ENCODE measurements at regions not wholly inside any gene's neighbourhood (a gene's known extent, or its start where the extent isn't known, plus 50 kb on each side); places are given as distances from the start of the nearest gene placed in this dataset.
"Not testable (repeated sequence)": the region's sequence is repeated elsewhere in the genome, so short reads cannot be mapped to it uniquely, and the experiment has no call there.

DNA sequence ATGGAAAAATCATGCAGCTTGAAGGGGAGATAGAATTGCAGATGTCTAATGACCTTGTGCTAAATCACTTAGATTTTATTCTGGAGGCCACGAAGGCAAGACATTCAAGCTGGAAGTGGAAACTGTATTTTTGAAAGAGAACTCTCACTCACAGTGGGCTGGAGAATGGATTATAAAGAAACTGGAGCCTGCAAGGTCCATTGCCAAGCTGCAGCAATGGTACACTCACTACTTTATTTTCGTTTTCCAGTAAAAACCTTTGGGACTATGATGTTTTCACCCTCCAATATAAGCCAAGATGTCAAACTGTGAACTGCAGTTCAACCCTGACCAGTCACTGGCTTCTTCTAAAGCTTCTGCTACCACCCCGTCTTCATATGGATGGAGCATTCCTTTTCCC lies 62.0 kb downstream of the SKIDA1 start:
- DNase-seq: no peak

DNA sequence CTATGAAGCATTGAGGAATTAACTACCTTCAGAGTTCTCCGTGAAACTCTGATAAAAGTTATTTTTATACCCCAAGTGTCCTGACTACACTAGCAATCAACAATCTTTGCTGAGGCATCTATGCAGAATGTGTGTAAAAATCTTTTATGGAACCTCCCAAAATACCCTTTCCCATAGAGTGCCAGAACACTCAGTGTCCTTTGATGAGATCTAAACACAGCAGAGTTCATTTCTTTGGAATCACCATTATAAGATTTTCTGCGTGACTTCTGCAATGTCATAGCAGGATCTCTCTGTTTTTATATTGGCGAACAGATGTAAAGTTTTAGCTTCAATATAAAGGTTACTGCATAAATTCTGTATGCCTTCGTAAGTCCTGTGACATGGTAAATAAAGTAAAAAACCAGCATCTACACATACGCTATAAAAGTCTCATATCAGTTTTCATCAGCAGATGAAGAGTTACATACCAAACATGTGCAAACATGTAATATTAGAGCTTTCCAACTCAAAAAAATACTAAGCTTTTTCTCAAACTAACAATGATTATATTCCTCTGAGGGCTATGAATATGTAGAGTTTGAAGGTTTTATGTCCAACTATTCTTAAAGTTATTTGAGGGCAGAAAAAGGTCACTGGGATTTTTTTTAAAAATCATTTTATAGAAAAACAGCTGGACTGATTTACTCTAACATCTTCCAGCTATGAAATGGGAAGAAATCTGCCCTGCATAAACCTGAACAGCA lies 67.2 kb downstream of the SKIDA1 start:
- DNase-seq: no peak

DNA sequence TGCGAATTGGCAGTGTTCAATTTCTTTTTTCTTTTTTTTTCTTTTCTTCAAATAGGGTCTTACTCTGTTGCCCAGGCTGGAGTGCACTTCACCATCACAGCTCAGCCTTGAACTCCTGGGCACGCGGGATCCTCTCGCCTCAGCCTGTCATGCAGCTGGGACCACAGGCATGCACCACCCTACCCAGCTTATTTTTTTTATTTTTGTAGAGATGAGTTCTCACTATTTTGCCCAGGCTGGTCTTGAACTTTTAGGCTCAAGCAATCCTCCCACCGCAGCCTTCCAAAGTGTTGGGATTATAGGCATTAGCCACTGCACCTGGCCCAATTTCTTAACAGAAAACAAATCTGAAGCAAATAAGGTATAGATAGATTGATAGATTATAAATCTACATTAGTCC lies 69.3 kb downstream of the SKIDA1 start:
- no peak for DNase-seq

DNA sequence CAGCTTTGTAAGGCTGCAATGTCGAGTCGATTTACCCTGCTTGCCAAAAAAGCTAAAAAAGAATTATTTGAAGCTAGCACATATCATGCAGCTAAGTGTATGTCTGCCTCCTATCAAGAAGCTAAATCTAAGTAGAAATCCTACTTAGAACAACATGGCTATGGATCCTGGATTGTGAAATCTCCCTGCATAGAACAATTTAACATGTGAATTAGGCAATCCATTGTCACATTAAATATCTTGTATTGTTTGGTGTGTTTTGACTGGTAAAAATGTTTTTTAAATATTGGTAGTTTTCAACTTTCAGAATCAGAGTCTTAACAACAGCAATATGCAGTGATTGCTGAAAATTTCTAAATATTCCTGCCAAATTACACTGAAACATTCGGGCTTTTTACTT lies 73.3 kb downstream of the SKIDA1 start:
- DNase-seq: no peak

DNA sequence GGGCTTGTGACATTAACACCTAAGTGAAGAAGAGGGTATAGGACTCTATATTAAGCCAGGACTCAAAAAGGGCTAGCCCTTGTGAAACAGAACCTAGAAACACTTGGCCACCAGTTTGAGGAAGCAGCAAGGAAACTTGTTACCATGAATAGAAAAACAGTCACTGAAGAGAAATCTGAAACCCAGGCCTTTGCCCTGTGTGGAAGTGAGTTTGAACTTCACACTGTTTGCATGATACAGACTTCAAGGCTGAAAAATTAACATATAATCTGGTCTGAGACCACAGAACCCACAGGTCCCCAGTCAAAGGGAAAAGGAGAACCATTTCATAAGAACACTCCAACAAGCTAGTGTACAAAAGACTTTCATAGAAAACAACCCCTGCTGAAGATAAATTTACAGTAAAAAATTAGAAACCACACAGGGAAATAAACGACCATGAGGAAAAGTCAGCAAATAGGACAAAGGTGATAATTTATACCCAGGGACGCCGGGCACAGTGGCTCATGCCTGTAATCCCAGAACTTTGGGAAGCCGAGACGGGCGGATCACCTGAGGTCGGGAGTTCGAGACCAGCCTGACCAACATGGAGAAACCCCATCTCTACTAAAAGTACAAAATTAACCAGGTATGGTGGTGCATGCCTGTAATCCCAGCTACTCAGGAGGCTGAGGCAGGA lies 76.1 kb downstream of the SKIDA1 start:
- no peak for DNase-seq

DNA sequence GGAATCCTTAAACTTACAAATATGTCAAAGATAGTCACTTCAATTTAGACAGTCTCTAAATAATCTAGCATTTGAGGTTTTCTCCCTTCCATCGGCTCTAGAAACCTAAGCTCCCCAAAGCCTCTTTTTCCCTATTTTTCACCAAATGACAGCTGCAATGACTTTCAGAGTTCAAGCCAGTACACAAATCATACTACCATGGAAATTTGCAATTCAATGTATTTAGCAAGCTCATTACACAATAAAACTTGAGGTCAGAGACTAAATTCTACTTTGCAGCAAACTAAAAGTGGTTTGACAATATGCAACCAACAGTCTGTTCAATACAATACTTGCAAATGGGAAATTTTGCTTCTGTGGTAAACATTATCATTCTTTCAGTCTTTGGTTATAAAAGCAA lies 80.3 kb downstream of the SKIDA1 start:
- no peak for DNase-seq

DNA sequence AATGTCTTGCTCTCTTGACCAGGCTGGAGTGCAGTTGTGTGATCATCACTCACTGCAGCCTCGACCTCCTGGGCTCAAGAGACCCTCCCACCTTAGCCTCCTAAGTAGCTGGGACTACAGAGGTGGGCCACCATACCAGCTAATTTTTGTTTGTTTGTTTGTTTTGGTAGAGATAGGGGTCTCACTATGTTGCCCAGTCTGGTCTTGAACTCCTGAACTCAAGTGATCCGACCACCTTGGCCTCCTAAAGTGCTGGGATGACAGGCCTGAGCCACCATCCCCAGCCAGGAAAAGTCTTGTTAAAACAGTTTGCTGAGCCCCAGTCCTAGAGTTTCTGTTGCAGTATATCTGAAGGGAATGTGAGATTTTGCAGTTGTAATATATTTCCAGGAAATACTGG lies 83.9 kb downstream of the SKIDA1 start:
- DNase-seq: no peak

DNA sequence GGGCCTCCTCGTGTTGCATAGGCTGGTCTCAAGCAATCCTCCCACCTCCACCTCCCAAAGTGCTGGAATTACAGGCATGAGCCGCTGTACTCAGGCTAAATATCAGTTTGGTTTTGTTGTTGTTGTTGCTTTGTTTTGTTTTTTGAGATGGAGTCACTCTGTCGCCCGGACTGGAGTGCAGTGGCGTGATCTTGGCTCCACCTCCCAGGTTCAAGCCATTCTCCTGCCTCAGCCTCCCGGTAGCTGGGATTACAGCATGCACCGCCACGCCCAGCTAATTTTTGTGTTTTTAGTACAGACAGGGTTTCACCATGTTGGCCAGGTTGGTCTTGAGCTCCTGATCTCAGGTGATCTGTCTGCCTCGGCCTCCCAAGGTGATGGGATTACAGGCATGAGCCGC lies 86.6 kb downstream of the SKIDA1 start:
- not testable (repeated sequence) for DNase-seq

DNA sequence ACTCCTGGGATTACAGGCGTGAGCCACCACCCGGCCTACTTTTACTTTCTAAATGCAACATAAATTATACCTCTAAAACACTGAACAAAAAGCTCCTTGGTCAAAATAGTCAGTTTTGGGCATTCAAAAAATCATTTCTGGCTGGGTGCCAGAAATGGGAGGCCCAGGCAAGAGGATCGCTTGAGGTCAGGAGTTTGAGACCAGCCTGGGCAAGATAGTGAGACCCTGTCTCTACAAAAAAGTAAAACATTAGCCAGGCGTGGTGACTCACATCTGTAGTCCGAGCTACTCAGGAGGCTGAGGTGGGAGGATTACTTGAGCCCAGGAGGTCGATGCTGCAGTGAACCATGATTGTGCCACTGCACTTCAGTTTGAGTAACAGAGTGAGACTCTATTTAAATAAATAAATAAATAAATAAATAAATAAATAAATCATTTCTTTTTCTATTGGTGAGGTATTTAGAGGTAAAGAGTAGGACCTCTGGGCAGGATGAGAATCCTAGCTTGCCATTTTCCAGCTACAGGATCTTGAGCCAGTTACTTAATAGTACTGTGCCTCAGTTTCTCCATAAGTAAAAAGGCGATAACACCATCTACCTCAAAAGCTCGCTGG lies 87.6 kb downstream of the SKIDA1 start:
- no peak for DNase-seq

DNA sequence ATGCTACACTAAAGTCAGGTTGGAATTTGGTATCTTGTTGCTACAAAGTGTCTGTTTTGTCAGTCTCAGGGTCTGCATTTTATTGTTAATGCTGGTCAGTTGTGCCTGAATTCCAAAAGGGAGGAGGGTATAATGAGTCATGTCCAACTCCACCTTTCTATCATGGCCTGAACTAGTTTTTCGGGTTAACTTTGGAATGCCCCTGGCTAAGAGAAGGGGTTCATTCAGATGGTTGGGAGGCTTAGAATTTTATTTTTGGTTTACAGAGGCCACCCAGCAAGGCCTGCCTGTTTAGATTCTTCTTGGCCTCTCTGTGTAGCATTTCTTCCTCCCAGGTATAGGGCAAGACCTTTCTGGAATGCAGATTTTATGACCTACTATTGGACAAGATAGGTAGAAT lies 93.2 kb downstream of the SKIDA1 start:
- no peak for DNase-seq

DNA sequence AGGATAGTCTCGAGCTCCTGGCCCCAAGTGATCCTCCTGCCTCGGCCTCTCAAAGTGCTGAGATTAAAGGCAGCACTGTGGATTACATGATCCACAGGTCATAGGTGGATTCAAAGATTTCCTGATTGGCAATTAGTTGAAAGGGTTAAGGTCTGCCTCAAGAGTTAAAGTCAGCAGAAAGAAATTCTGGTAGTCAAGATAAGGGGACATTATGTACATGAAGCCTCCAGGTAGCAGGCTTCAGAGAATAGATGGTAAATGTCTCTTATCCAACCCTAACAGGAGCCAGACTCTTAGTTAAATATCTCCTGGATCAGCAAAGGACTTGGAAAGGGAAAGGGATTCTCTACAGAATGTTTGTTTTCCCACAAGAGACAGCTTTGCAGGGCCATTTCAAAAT lies 93.7 kb downstream of the SKIDA1 start:
- DNase-seq: no peak

DNA sequence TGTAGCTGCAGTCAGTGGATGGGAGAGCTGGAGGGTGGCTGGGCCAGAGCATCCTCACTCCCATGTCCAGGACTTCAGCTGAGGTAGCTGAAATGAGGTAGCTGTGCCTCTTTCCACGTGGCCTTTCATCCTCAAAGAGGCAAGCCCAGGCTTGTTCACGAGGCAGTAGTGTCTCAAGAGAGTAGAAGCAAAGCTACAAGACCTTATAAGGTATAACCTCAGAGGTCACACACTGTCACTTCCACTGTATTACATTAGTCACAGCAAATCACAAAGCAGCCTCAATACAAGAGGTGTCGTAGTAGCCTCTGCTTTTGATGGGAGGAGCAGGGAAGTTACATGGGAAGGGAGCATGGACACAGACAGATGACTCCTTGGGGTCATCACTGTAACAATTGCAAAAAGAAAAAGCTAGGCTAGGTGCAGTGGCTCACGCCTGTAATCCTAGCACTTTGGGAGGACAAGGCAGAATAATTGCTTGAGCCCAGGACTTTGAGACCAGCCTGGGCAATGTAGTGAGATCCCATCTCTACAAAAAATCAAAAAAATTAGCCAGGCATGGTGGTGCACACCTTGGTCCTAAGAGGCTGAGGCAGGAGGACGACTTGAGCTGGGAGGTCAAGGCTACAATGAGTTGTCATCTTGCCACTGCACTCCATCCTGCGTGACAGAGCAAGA lies 97.5 kb downstream of the SKIDA1 start:
- DNase-seq: no peak

DNA sequence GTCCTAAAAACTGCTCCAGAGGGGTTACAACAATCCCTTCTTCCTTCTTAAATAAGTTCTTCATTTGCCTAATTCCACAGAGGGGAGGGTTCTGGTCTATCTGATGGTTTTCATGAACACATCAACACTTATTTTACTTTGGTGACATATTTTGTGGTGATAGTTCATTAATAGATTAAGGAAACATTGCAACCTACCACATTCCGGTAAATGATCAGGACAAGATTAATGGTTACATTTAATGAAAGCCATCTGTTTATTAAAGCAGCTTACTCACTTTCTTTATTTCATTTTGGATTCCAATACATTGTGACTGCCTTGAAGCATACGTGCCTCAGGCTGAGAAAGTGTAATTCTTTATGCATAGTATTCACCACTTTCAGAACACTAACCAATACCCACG lies 101.0 kb downstream of the SKIDA1 start:
- DNase-seq: no peak

DNA sequence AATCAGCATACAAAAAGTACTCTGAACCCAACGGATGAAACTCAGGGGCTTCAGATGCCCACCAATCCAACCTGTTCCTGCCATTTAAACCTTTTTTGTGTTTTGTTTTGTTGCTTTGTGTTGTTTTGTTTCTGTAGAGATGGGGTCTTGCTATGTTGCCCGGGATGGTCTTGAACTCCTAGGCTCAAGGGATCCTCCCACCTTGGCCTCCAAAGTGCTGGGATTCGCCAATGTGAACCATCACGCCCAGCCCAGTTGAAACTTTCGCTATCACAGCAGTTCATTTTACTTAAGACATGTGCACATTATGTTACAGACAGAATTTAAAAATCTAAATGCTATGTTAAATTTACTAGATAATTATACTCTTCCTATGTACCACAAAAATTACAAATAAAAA lies 101.6 kb downstream of the SKIDA1 start:
- DNase-seq: no peak

DNA sequence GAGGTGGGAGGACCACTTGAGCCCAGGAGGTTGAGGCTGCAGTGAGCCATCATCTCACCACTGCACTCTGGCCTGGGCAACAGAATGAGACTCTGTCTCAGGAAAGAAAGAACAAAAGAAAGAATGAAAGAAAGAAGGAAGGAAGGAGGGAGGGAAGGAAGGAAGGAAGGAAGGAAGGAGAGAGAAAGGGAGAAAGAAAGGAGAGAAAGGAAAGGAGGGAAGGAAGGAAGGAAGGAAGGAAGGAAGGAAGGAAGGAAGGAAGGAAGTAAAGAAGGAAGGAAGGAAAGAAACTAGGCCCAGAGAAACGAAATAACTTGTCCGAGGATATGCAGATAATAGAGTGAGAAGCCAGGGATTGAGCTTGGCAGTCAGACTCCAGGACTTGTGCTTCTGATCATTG lies 102.1 kb downstream of the SKIDA1 start:
- DNase-seq: no peak

DNA sequence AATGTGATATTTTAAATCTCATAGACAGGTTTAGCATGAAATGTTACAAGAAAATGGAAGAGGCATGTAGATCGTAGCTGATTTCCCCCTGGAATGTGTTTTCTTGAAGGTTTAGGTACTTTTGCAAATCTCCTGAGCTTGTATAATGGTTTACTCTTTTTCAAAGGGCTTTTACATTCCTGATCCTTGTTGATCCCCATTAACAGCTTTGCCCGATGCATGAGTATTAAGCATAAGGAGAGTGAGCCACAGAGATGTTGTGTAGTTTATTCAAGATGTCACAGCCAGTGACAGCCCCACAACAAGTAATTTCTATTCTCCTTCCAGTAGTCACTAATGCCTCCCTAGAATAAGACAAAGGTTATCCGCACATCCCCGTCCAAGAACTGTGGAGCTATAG lies 103.7 kb downstream of the SKIDA1 start:
- DNase-seq: no peak

DNA sequence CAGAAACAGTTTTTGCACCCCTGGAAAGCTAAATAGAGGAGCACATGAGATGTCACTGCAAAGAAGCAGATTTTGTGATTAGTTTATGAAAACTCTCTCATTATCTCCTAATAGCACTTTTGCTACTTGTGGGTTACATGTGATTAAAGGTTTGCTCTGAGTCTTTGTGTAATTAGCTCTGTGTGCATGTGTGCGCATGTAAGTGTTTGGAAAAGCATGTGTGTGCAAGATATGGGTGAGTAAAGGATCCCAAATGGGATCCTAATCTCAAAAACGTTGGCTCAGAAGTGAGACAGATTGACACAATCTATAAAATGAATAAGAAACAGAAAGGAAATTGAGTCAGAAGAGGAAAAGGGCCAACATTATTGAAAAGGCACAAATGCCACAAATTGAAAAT lies 104.5 kb downstream of the SKIDA1 start:
- DNase-seq: no peak

DNA sequence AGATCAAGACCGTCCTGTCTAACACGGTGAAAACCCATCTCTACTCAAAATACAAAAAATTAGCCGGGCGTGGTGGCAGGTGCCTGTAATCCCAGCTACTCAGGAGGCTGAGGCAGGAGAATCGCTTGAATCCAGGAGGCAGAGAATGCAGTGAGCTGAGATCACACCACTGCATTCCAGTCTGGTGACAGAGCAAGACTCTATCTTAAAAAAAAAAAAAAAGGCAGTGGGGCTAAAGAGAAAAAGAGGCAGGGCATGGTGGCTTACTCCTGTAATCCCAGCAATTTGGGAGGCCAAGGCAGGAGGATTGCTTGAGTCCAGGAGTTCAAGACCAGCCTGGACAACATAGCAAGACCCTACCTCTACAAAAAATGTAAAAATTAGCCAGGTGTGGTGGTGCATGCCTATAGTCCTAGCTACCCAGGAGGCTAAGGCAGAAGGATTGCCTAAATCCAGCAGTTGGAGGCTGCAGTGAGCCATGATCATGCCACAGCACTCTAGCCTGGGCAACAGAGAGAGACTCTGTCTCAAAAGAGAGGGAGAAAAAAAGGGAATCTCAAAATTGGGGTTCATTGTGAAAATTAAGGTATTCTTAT lies 106.4 kb downstream of the SKIDA1 start:
- not testable (repeated sequence) for DNase-seq

DNA sequence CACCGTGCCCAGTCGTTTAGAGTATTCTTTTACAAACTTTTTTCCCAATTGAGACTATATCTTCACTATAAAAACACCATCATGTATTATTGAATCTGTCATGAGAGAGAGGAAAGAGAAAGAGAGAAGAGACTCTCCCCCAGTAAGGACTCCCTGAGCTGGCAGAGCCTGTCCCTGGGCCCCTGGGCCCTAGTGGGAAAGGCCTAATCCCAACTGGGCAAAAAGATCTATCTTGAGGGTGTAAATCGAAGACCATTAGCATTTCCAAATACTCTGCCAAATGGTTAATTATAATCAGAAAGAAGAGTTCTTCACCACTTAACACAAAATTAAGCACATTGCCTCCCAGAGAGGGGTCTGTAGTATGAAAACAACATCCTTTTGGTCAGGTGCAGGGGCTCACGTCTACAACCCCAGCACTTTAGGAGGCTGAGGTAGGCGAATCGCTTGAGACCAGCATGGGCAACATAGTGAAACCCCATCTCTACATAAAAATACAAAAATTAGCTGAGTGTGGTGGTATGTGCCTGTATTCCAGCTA lies 108.2 kb downstream of the SKIDA1 start:
- no peak for DNase-seq

DNA sequence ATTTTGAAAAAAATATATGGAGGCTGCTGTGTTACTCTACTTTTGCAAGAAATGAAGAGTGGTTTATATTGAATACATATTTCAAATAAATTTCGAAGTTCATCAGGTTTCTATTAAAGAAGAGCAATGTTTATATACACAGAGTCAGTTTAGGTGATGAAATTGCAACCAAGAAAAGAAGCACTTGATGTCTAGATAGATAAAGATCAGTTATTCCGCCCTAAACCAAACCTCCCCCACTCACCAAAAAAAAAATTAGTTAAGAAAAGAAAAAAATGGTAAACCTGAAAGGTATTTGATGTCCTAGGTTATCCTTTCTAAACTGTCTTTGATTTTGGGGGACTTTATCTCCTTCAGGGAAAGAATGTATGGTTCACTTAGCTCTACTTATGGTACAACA lies 111.8 kb downstream of the SKIDA1 start:
- DNase-seq: no peak

DNA sequence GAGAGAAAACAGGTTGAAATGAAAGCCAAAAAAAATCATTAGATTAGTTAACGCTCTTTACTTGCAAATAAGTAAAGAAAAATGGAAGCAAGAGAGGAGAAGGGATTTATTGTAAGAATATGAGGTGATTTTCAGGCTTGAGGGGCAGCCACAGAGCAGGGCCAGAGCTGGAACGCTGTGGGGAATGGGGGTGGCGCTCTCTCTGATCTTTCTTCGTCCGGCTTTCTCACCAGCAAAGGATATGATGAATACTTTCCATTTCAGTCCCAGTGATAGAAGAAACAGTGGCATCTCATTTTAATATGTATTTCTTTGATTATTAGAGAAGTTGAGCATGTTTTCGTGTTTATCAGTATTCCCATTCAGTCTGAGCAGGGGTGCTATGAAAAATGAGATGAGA lies 112.2 kb downstream of the SKIDA1 start:
- DNase-seq: no peak

DNA sequence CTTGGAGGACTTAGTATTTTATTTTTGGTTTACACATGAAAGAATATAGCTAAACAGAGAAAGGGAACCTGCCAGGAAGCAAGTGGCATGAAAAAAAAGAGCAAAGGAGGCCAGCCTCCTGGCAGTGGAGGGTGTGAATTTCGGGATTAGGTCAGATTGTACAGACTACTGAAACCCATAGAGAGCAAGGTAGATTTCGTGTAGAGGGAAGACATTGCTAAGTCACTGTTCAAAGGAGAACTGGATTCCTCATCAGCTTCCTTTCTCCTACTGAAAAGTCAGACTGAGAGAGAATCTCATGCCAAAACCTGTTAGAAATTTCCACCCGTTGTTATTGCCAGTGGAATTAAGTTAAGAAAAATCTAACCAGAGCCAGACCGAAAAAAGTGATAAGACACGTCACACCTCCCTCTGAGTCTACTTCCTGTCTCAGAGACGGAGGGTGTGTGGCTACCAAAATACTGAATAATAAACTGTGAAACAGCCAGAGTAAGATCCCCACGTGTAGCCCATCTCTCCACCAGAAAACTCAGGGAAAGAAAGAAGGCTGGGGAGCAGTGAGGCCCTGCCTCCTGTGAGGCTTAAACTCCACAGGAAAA lies 118.8 kb downstream of the SKIDA1 start:
- DNase-seq: peak; percentile 10

DNA sequence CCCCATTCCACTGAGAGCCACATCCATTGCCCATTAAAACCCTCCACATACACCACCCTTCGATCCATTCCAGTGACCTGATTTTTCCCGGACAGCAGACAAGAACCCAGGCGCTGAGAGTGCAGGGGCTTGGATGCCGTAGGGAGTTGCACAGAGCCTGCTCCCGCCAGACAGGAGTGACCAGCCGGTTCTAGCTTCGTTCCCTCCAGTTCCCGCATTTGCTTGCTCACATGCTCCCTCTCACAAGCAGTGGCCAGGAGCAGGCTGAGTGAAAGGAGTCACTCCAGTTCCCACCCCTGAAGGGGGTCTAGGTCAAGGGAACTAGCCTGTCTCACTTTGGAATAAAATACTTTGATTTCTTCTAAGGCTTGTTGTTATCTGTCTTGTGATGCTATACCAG lies 119.5 kb downstream of the SKIDA1 start:
- no peak for DNase-seq
